ENCODE measurements at regions not wholly inside any gene's neighbourhood (a gene's known extent, or its start where the extent isn't known, plus 50 kb on each side); places are given as distances from the start of the nearest gene placed in this dataset.

- TF ChIP-seq CTCF (IDR thresholded peaks at IDR 0.05) (no peak), POLR2A (IDR thresholded peaks at IDR 0.05) (no peak)
Measured at GRCh38 chr10:131769571-131770410, 131.0 kb upstream of the PPP2R2D start.

Measured in Peyer's patch (tissue), 4 donors.